GM23338 (cell line): ENCODE measurements at regions not wholly inside any gene's neighbourhood (a gene's known extent, or its start where the extent isn't known, plus 50 kb on each side); places are given as distances from the start of the nearest gene placed in this dataset.
A peak's percentile ranks its signal among the peaks of the same experiment; 100 is the strongest.

Experiments used
- ATAC-seq: fragments of 200-7000 bp; cut with Tn5 transposase; 3 replicates; pipeline ENCODE4 v1.9.1; 2020
- DNase-seq: peaks from one replicate; pipeline ENCODE4 v3.0.0-alpha.2; 2015; ENCODE audit warnings: low spot score
- H2AFZ ChIP-seq: fragments of 200-600 bp; sonication (generic); 2 replicates; pipeline ENCODE4 v1.8.0; 2016; ENCODE audit warnings: antibody characterized with exemption, mild to moderate bottlenecking, moderate library complexity
- H3F3A ChIP-seq: fragments of 200-600 bp; sonication (generic); replicated peaks from 2 replicates; pipeline ENCODE4 v1.8.0; 2017; ENCODE audit warnings: antibody characterized with exemption, mixed run types, low read depth
- H3K27ac ChIP-seq: fragments of 200-600 bp; sonication (generic); 2 replicates; pipeline ENCODE4 v1.6.1; 2016; ENCODE audit warnings: low read depth
- H3K27me3 ChIP-seq: fragments of 200-600 bp; sonication (generic); 2 replicates; pipeline ENCODE4 v1.8.0; 2016; ENCODE audit warnings: mild to moderate bottlenecking, mixed run types, moderate library complexity; ENCODE audit not compliant: insufficient read depth
- H3K36me3 ChIP-seq: fragments of 200-600 bp; sonication (generic); 2 replicates; pipeline ENCODE4 v1.8.0; 2016; ENCODE audit warnings: mild to moderate bottlenecking; ENCODE audit not compliant: insufficient read depth
- H3K4me1 ChIP-seq: fragments of 200-600 bp; sonication (generic); 2 replicates; pipeline ENCODE4 v1.8.0; 2016; ENCODE audit warnings: mild to moderate bottlenecking, moderate library complexity; ENCODE audit not compliant: insufficient read depth
- H3K4me2 ChIP-seq: fragments of 200-600 bp; sonication (generic); 2 replicates; pipeline ENCODE4 v1.7.1; 2017; ENCODE audit warnings: mixed run types
- H3K4me3 ChIP-seq: fragments of 200-600 bp; sonication (generic); 2 replicates; pipeline ENCODE4 v1.6.1; 2016; ENCODE audit warnings: mixed run types
- H3K79me2 ChIP-seq: fragments of 200-600 bp; sonication (generic); replicated peaks from 2 replicates; pipeline ENCODE4 v1.8.0; 2017; ENCODE audit warnings: mild to moderate bottlenecking; ENCODE audit not compliant: insufficient read depth
- H3K9me2 ChIP-seq: fragments of 200-600 bp; sonication (generic); 2 replicates; pipeline ENCODE4 v1.8.0; 2017; ENCODE audit not compliant: insufficient read depth
- H4K20me1 ChIP-seq: fragments of 200-600 bp; sonication (generic); replicated peaks from 2 replicates; pipeline ENCODE4 v1.8.0; 2017; ENCODE audit warnings: mild to moderate bottlenecking; ENCODE audit not compliant: insufficient read depth
- H3K27ac Mint-ChIP-seq: 2 replicates; pipeline ENCODE4 v1.8.0; 2020; ENCODE audit warnings: inconsistent platforms, mild to moderate bottlenecking, moderate library complexity, mixed read lengths
- H3K27me3 Mint-ChIP-seq: 3 replicates; pipeline ENCODE4 v1.8.0; 2022; ENCODE audit warnings: low read depth, mild to moderate bottlenecking, moderate library complexity, mixed read lengths, inconsistent platforms; ENCODE audit not compliant: insufficient read depth, poor library complexity
- H3K36me3 Mint-ChIP-seq: 3 replicates; pipeline ENCODE4 v1.8.0; 2021; ENCODE audit warnings: low read depth, mild to moderate bottlenecking, inconsistent platforms, moderate library complexity, mixed read lengths
- H3K4me1 Mint-ChIP-seq: 3 replicates; pipeline ENCODE4 v1.8.0; 2020; ENCODE audit warnings: mild to moderate bottlenecking, inconsistent platforms, mixed read lengths
- H3K4me3 Mint-ChIP-seq: 3 replicates; pipeline ENCODE4 v1.8.0; 2021; ENCODE audit warnings: moderate library complexity, mild to moderate bottlenecking, inconsistent platforms, mixed read lengths
- H3K9me3 Mint-ChIP-seq: 3 replicates; pipeline ENCODE4 v1.8.0; 2020; ENCODE audit warnings: moderate library complexity, mild to moderate bottlenecking, inconsistent platforms, mixed read lengths
- EZH2 ChIP-seq: fragments of 200-600 bp; sonication (generic); IDR thresholded peaks from one replicate; pipeline ENCODE4 v1.8.0; 2017; ENCODE audit warnings: antibody characterized with exemption, mild to moderate bottlenecking, low read depth; ENCODE audit not compliant: unreplicated experiment
- EZH2phosphoT487 ChIP-seq: fragments of 200-600 bp; sonication (generic); IDR thresholded peaks from one replicate; pipeline ENCODE4 v1.8.1; 2018; ENCODE audit warnings: antibody characterized with exemption; ENCODE audit not compliant: unreplicated experiment
- NANOG ChIP-seq: IDR thresholded peaks from 2 replicates; pipeline ENCODE4 v1.6.1; 2016; ENCODE audit warnings: antibody characterized with exemption, borderline replicate concordance
- ZNF462 ChIP-seq: fragments of 250-450 bp; sonication (Bioruptor Pico); IDR thresholded peaks from 2 replicates; pipeline ENCODE4 v1.5.0; 2020; ENCODE audit warnings: mild to moderate bottlenecking, moderate library complexity
- TF ChIP-seq, protein P1 (sequence below): IDR thresholded peaks from 2 replicates; pipeline ENCODE4 v1.6.1; 2016; ENCODE audit warnings: antibody characterized with exemption
- TF ChIP-seq, protein P2 (sequence below): IDR thresholded peaks from one replicate; pipeline ENCODE4 v1.6.1; 2018; ENCODE audit warnings: antibody characterized with exemption; ENCODE audit not compliant: unreplicated experiment

GRCh38 chr12:131620946-131621681 is 89.8 kb upstream of the SFSWAP start (continued):
- TF ChIP-seq ZNF462 (no peak), EZH2phosphoT487 (no peak)

- TF ChIP-seq, protein P1, sequence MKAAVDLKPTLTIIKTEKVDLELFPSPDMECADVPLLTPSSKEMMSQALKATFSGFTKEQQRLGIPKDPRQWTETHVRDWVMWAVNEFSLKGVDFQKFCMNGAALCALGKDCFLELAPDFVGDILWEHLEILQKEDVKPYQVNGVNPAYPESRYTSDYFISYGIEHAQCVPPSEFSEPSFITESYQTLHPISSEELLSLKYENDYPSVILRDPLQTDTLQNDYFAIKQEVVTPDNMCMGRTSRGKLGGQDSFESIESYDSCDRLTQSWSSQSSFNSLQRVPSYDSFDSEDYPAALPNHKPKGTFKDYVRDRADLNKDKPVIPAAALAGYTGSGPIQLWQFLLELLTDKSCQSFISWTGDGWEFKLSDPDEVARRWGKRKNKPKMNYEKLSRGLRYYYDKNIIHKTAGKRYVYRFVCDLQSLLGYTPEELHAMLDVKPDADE, result no peak
- TF ChIP-seq NANOG, result no peak
- TF ChIP-seq EZH2phosphoT487, result no peak
- no peak for TF ChIP-seq EZH2
- TF ChIP-seq, protein P2, sequence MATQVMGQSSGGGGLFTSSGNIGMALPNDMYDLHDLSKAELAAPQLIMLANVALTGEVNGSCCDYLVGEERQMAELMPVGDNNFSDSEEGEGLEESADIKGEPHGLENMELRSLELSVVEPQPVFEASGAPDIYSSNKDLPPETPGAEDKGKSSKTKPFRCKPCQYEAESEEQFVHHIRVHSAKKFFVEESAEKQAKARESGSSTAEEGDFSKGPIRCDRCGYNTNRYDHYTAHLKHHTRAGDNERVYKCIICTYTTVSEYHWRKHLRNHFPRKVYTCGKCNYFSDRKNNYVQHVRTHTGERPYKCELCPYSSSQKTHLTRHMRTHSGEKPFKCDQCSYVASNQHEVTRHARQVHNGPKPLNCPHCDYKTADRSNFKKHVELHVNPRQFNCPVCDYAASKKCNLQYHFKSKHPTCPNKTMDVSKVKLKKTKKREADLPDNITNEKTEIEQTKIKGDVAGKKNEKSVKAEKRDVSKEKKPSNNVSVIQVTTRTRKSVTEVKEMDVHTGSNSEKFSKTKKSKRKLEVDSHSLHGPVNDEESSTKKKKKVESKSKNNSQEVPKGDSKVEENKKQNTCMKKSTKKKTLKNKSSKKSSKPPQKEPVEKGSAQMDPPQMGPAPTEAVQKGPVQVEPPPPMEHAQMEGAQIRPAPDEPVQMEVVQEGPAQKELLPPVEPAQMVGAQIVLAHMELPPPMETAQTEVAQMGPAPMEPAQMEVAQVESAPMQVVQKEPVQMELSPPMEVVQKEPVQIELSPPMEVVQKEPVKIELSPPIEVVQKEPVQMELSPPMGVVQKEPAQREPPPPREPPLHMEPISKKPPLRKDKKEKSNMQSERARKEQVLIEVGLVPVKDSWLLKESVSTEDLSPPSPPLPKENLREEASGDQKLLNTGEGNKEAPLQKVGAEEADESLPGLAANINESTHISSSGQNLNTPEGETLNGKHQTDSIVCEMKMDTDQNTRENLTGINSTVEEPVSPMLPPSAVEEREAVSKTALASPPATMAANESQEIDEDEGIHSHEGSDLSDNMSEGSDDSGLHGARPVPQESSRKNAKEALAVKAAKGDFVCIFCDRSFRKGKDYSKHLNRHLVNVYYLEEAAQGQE, result no peak
- no peaks in the 10 kb centered on the region for H3K9me3 Mint-ChIP-seq
- Histone ChIP-seq H2AFZ (peak overlapping the region; percentile 56; the same call in 1 of the 2 replicates), H3K9me2 (no peaks in the 10 kb centered on the region), H4K20me1 (no peaks in the 10 kb centered on the region), H3K27ac (no peak overlapping the region), H3K4me1 (peaks cover 14% of the 10 kb centered on the region; the same call in 1 of the 2 replicates), H3K27me3 (no peaks in the 10 kb centered on the region), H3K79me2 (no peaks in the 10 kb centered on the region), H3F3A (0 out of 2 replicates have a peak, but pooled peaks cover 2% of the 10 kb centered on the region), H3K4me2 (no peak overlapping the region), H3K4me3 (no peak overlapping the region), H3K36me3 (no peaks in the 10 kb centered on the region)
- DNase-seq (no peak), ATAC-seq (peak; percentile 22)
- H3K4me1 Mint-ChIP-seq, result peaks cover 34% of the 10 kb centered on the region
- H3K27me3 Mint-ChIP-seq, result peaks cover 5% of the 10 kb centered on the region
- H3K27ac Mint-ChIP-seq, result no peak overlapping the region
- no peak overlapping the region for H3K4me3 Mint-ChIP-seq
- H3K36me3 Mint-ChIP-seq, result no peaks in the 10 kb centered on the region
Observed at GRCh38 chr12:131621701-131622421, 89.0 kb upstream of the SFSWAP start.
